Esophagus (tissue), 2 donors: ENCODE measurements at regions not wholly inside any gene's neighbourhood (a gene's known extent, or its start where the extent isn't known, plus 50 kb on each side); places are given as distances from the start of the nearest gene placed in this dataset.

Experiments
- H3K27ac ChIP-seq, 2 donors: one replicate each; pipeline ENCODE4 v1.5.1; 2013; ENCODE audit warnings: low read depth in 2 of 2, mild to moderate bottlenecking in 2 of 2, inconsistent platforms in 1 of 2, low read length in 1 of 2, moderate library complexity in 1 of 2
- H3K27me3 ChIP-seq, 2 donors: one replicate each; pipeline ENCODE4 v1.6.1; 2013; ENCODE audit warnings: low read length in 2 of 2, control low read depth in 1 of 2, mild to moderate bottlenecking in 1 of 2; ENCODE audit not compliant: insufficient read depth in 2 of 2, control insufficient read depth in 1 of 2
- H3K36me3 ChIP-seq, 2 donors: one replicate each; pipeline ENCODE4 v1.6.1; 2013; ENCODE audit warnings: low read length in 1 of 2; ENCODE audit not compliant: control insufficient read depth in 2 of 2, insufficient read depth in 2 of 2
- H3K4me1 ChIP-seq, 2 donors: one replicate each; pipeline ENCODE4 v1.6.1; 2013; ENCODE audit warnings: low read length in 1 of 2; ENCODE audit not compliant: control insufficient read depth in 2 of 2, insufficient read depth in 2 of 2
- H3K4me3 ChIP-seq, 2 donors: one replicate each; pipeline ENCODE4 v1.5.1; 2013; ENCODE audit warnings: low read length in 2 of 2, mild to moderate bottlenecking in 2 of 2, low read depth in 1 of 2, moderate library complexity in 1 of 2
- H3K9me3 ChIP-seq, 2 donors: one replicate each; pipeline ENCODE4 v1.6.1; 2013; ENCODE audit warnings: mild to moderate bottlenecking in 2 of 2, low read depth in 1 of 2, low read length in 1 of 2, moderate library complexity in 1 of 2; ENCODE audit not compliant: control insufficient read depth in 2 of 2, insufficient read depth in 1 of 2
- WGBS, 2 donors: extraction: QIAGEN DNeasy Blood & Tissue Kit; methylation state at CpG; one replicate each; pipeline ENCODE4 v1.1.7; 2013; 5-methylcytosine and 5-hydroxymethylcytosine counted together
- donor health status: healthy with polysubstance abuse.
- donor health status: Bipolar disorder and iron deficiency.

GRCh38 chr2:228600265-228600664 is 418.8 kb upstream of the SPHKAP start:
- no peak overlapping the region for H3K4me3 ChIP-seq
- no peak overlapping the region for H3K27ac ChIP-seq
- no peaks in the 10 kb centered on the region for H3K9me3 ChIP-seq
- H3K36me3 ChIP-seq = no peaks in the 10 kb centered on the region
- no peaks in the 10 kb centered on the region for H3K27me3 ChIP-seq
- no peaks in the 10 kb centered on the region for H3K4me1 ChIP-seq
- WGBS, 2 donors = 83 to 84% methylated on average over 2 of the region's 2 CpGs

GRCh38 chr2:228599781-228600180 is 418.3 kb upstream of the SPHKAP start:
- Histone ChIP-seq H3K4me3 (no peak overlapping the region), H3K27me3 (no peaks in the 10 kb centered on the region), H3K36me3 (no peaks in the 10 kb centered on the region), H3K9me3 (no peaks in the 10 kb centered on the region), H3K4me1 (no peaks in the 10 kb centered on the region), H3K27ac (no peak overlapping the region)
- WGBS, 2 donors = 88 to 97% methylated on average over 1 of the region's 1 CpG

- no peak overlapping the region for H3K27ac ChIP-seq
- no peaks in the 10 kb centered on the region for H3K4me1 ChIP-seq
- H3K36me3 ChIP-seq = no peaks in the 10 kb centered on the region
- no peaks in the 10 kb centered on the region for H3K9me3 ChIP-seq
- WGBS, 2 donors = 52 to 64% methylated on average over 5 of the region's 5 CpGs
- H3K4me3 ChIP-seq = no peak overlapping the region
- no peaks in the 10 kb centered on the region for H3K27me3 ChIP-seq
These were observed 417.8 kb upstream of the SPHKAP start for GRCh38 chr2:228599297-228599696.

DNA sequence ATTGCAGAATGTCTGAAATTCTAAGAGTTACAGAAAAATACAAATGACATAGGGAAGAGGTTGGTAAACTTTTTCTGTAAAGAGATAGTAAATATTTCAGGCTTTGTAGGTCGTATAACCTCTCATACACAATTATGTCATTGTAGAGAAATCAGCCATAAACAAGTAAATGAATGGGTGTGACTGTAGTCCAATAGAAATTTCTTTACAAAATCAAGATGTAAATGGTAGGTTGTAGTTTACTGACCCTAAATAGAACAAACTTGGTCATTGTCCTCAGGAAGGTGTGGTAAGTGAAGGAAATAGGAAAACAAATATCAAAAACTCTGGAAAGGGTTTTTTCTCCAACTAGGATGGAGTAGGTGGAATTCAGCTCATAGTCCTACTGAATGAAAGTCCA is 415.5 kb upstream of the SPHKAP start:
- WGBS, 2 donors = 0 to 3% methylated on average over 1 of the region's 1 CpG
- no peaks in the 10 kb centered on the region for H3K27me3 ChIP-seq

GRCh38 chr2:228594012-228594411 is 412.5 kb upstream of the SPHKAP start:
- no peak overlapping the region for H3K4me3 ChIP-seq
- H3K4me1 ChIP-seq = no peaks in the 10 kb centered on the region
- no peaks in the 10 kb centered on the region for H3K27me3 ChIP-seq
- H3K36me3 ChIP-seq = no peaks in the 10 kb centered on the region
- WGBS, 2 donors = 59 to 63% methylated on average over 2 of the region's 2 CpGs
- H3K27ac ChIP-seq = no peak overlapping the region
- no peaks in the 10 kb centered on the region for H3K9me3 ChIP-seq

More for the DNA sequence above, 415.5 kb upstream of the SPHKAP start:
- Histone ChIP-seq H3K4me3 (no peak overlapping the region), H3K4me1 (no peaks in the 10 kb centered on the region), H3K9me3 (no peaks in the 10 kb centered on the region), H3K27ac (no peak overlapping the region), H3K36me3 (no peaks in the 10 kb centered on the region)

DNA sequence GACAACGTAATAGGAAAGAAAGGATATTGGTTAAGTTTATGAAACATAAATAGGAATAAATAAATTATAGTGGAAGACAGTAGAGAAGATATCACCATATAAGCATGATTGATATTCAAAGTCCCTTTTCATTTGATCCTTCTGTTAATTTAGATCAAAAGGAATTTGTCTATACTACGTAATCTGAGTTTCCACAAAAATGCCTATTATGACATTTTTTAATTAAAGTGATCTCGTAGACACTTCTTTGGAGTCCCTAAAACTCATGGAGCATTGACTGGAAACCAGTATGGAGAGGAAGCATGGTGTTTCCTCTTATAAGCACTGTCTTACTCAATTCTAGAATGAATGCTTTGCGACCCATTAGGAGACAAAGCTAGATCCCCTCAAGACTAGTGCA is 411.4 kb upstream of the SPHKAP start:
- WGBS, 2 donors = 50 to 69% methylated on average over 4 of the region's 4 CpGs
- Histone ChIP-seq H3K36me3 (no peaks in the 10 kb centered on the region), H3K9me3 (no peaks in the 10 kb centered on the region), H3K27me3 (no peaks in the 10 kb centered on the region), H3K27ac (no peak overlapping the region), H3K4me1 (no peaks in the 10 kb centered on the region), H3K4me3 (no peak overlapping the region)

DNA sequence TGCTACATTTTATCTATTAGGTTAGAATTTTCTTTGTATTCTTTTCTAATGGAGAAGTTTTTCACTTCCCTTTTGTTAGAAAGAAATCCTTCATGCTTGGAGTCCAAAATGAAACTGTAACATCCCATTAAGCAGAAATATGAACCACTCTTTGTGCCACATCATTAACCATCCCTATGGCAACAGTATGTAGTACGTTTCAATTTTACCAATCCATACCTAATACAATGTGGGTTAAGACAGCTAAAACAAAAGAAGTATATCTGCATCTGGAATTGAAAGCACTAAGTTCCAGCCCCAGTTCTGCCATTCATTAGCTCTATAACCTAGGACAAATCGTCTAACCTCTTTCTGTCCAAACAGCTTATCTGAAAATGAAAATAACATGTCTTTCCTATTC is 409.2 kb upstream of the SPHKAP start:
- Histone ChIP-seq H3K36me3 (no peaks in the 10 kb centered on the region), H3K4me1 (no peaks in the 10 kb centered on the region), H3K4me3 (no peak overlapping the region), H3K27ac (no peak overlapping the region), H3K27me3 (no peaks in the 10 kb centered on the region), H3K9me3 (no peaks in the 10 kb centered on the region)
- WGBS, 2 donors = 71 to 75% methylated on average over 2 of the region's 2 CpGs

DNA sequence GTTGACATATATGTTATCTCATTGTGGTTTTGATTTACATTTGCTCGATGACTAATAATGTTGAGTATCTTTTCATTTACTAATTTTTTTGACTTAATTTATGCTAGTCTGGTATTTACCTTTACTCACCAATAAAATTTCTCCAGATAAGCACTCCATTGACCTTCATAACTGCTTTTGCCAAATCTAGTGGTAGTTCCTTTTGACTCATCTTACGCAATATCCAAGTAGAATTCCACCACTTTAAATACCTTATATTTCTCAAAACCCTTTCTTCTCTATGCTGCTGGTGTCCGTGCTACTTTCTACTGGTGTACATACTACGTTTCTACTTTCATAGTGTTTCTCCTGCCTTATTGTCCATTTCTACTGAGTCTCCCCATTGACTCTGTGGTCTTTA is 407.6 kb upstream of the SPHKAP start:
- H3K4me1 ChIP-seq = no peaks in the 10 kb centered on the region

DNA sequence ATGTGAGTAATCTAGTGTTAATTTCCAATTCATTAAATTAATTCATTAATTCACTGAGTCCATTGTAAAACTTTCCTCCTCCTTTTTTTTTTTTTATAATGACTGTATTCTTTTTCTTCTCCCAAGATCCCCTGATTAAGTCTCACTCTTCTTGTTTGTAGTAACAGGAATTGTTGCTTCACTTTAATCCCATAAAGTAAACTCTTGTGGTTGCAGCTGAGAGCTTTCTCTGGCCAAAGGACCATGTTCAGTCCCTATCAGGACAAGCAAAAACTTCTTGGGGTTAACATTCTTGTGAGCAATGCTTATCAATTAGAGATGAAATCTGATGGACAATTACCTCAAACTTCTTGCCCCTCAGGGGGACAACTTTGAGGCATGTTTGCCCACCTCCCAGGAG is 400.2 kb upstream of the SPHKAP start:
- no peak overlapping the region for H3K27ac ChIP-seq
- H3K4me1 ChIP-seq = no peaks in the 10 kb centered on the region
- H3K36me3 ChIP-seq = no peaks in the 10 kb centered on the region
- peaks cover 0 to 7% of the 10 kb centered on the region in 2 donors for H3K9me3 ChIP-seq
- H3K4me3 ChIP-seq = no peak overlapping the region
- no peaks in the 10 kb centered on the region for H3K27me3 ChIP-seq

More for the DNA sequence above, 407.6 kb upstream of the SPHKAP start:
- no peak overlapping the region for H3K4me3 ChIP-seq
- no peaks in the 10 kb centered on the region for H3K36me3 ChIP-seq
- H3K27me3 ChIP-seq = no peaks in the 10 kb centered on the region
- no peak overlapping the region for H3K27ac ChIP-seq
- 71% methylated on average over 4 of the region's 4 CpGs for WGBS, 2 donors
- H3K9me3 ChIP-seq = peaks cover 0 to 3% of the 10 kb centered on the region in 2 donors

- Histone ChIP-seq H3K4me3 (no peak overlapping the region), H3K27ac (no peak overlapping the region), H3K9me3 (no peaks in the 10 kb centered on the region), H3K36me3 (no peaks in the 10 kb centered on the region), H3K4me1 (no peaks in the 10 kb centered on the region), H3K27me3 (no peaks in the 10 kb centered on the region)
- WGBS, 2 donors = 47 to 71% methylated on average over 1 of the region's 1 CpG
These were observed 394.4 kb upstream of the SPHKAP start for GRCh38 chr2:228575897-228576296.
